ENCODE measurements at regions not wholly inside any gene's neighbourhood (a gene's known extent, or its start where the extent isn't known, plus 50 kb on each side); places are given as distances from the start of the nearest gene placed in this dataset.
"Not testable (repeated sequence)": the region's sequence is repeated elsewhere in the genome, so short reads cannot be mapped to it uniquely, and the experiment has no call there.

DNA sequence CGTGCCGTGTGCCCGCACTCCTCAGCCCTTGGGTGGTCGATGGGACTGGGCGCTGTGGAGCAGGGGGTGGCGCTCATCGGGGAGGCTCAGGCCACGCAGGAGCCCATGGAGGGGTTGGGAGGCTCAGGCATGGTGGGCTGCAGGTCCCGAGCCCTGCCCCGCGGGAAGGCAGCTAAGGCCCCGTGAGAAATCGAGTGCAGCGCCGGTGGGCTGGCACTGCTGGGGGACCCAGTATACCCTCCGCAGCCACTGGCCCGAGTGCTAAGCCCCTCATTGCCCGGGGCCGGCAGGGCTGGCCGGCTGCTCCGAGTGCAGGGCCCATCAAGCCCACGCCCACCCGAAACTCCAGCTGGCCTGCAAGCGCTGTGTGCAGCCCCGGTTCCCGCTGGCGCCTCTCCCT, 384.1 kb downstream of the GLUD2 start:
- TF ChIP-seq, protein P1, sequence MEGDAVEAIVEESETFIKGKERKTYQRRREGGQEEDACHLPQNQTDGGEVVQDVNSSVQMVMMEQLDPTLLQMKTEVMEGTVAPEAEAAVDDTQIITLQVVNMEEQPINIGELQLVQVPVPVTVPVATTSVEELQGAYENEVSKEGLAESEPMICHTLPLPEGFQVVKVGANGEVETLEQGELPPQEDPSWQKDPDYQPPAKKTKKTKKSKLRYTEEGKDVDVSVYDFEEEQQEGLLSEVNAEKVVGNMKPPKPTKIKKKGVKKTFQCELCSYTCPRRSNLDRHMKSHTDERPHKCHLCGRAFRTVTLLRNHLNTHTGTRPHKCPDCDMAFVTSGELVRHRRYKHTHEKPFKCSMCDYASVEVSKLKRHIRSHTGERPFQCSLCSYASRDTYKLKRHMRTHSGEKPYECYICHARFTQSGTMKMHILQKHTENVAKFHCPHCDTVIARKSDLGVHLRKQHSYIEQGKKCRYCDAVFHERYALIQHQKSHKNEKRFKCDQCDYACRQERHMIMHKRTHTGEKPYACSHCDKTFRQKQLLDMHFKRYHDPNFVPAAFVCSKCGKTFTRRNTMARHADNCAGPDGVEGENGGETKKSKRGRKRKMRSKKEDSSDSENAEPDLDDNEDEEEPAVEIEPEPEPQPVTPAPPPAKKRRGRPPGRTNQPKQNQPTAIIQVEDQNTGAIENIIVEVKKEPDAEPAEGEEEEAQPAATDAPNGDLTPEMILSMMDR (optimal IDR thresholded peaks at IDR 0.05 in 1 of 3, IDR thresholded peaks at IDR 0.05 in 1 of 3, conservative IDR thresholded peaks at IDR 0.05 in 1 of 3; ENCODE audit: extremely low read depth in 1 of 3, insufficient read depth in 2 of 3, low read length in 3 of 3), result not testable (repeated sequence)
- TF ChIP-seq EZH2 (IDR thresholded peaks at IDR 0.05; ENCODE audit: low read length), result not testable (repeated sequence)

Data from keratinocyte (primary cell).